ENCODE measurements at regions not wholly inside any gene's neighbourhood (a gene's known extent, or its start where the extent isn't known, plus 50 kb on each side); places are given as distances from the start of the nearest gene placed in this dataset.
"Not testable (repeated sequence)": the region's sequence is repeated elsewhere in the genome, so short reads cannot be mapped to it uniquely, and the experiment has no call there.

DNA sequence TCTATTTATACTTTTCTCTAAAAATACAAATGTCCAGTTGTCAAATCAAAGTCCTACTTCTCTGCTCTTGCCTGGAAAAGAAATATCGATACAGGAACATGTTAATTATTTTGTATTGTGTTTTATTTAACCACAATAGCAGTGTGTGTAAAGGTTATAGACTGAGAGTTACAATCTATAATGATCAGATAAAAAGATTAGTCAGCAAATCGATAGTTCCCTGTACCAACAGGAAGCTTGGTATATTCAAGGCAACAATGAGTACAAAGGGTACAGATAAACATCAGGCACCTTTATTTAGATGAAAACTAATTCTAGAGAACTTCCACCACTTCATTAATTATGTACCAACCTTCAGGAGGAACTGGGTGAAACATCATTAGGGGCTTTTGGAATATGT, 469.5 kb downstream of the GBA3 start:
- FAIRE-seq, result no peak

DNA sequence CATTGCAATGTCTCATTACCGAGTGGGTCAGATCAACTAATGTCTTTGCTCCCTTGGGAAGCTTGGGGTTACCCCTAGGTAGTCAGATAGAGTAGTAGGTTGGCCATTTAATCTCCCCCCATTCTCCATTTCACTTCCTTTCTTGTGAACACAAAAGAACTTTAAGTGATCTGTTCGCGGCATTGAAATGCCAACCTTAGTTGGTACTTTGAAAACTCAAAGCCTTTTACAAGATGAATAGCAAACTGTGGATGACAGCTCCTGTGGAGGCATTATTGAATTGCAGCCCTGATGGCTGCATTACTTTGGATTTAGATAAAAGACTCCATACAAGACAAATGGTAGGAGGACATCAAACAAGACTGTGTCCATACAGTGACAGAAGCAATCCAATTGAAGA, 469.1 kb downstream of the GBA3 start:
- FAIRE-seq, result no peak

DNA sequence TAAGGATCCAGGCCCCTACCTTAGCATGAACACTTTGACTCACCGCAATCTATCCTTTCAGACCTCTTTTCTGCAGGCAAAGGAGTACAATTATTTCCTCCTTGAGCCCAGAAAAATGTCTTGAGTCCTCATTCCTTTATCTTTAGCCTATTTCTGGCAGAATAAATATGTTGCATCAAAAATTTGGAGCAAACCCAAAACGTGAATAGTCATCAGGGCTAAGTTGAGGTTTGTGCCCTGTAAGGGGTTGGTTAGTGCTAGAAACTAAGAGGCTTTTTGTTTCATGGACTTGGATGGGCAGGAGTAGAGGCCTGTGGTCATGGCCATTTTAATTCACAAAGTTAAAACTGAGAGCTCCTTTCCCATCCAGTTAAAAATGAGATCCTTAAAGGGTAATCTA, 460.3 kb downstream of the GBA3 start:
- FAIRE-seq, result no peak

DNA sequence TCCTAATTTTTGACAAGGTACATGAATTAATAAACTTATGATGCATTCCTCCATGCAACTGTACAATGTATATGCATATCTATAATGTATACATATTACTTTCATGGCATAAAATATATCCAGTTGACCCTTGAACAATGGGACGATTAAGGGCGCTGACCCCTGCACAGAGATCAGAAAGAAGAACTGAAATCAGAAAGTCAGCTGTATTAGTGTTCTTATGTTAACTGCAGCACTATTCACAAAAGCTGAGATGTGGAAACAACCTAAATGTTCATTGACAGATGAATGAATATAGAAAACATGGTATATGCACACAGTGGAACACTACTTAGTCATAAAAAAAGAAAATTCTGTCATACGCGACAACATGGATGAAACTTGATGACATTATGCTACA, 457.1 kb downstream of the GBA3 start:
- FAIRE-seq, result no peak

DNA sequence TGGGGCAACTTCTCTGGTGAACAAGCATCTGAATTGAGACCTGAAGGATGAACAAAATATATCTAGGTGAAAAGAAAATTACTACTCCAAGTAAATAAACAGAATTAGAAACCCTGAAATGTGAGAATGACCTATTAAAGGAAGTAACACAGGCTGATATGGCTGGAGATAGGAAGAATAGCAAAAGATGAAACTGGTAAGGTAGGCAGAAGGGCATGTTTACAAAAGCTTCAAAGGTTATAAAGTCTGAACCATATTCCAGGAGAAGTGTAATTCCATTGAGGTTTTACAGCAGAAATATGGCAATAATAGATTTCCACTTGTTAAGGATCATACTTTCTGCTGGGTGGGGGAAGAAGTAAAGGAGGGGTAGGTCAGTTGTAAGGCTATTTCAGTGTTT, 452.0 kb downstream of the GBA3 start:
- FAIRE-seq, result no peak

DNA sequence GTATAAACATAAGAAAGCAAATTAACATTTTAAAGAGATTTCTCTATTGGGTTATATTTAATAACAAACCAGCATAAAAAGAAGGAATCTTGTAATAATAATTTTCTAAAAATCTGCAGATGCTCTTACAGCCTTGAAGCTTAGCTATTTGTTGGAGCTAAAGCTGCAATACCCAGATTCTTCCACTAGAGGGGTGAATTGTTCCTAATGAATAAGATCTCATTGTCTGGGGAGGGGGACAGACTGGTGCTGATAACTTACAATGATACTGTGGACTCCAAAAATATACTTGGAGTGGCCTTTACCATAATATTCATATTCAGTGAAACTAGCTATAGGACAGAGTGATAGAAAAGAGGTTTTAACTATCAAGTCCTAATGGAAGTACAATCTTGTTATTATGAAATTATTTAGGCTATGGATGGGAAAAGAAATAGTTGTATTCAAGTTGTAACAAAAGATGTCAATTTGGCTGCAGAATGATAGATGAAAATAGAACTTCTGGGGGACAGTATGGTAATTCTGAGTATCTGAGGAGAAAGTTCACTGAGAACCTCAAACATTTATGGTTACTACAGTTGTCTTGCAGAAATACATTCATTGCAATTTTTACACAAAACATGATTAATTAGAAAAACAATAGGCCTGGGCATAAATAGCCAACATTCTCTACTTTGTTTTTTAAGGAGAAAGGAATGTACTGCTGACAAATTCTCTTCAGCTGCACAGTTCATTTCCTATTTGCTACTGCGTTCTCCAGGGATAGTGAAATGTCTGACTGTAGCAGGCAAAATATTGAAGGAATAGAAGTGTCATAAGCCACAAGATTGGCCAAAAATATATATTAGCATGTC, 443.3 kb downstream of the GBA3 start:
- no peak for FAIRE-seq

DNA sequence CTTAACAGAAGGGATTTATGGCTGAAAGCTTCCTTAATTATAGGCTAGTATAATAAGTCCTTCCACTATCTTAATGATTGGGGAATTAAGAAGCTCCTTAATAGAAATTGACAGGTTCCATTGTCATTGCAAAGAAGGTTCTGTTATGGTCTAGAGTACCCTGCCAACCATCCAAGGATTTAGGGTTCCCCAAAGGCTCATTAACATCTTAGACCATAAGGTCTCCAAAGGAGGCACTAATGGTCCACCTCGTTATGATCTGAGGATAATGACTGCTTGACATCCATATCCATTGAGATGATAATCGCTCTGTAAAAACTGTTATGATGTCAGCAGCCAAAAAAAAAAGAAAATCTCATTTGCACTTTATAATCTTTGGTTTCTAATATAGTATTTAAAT, 441.6 kb downstream of the GBA3 start:
- no peak for FAIRE-seq

DNA sequence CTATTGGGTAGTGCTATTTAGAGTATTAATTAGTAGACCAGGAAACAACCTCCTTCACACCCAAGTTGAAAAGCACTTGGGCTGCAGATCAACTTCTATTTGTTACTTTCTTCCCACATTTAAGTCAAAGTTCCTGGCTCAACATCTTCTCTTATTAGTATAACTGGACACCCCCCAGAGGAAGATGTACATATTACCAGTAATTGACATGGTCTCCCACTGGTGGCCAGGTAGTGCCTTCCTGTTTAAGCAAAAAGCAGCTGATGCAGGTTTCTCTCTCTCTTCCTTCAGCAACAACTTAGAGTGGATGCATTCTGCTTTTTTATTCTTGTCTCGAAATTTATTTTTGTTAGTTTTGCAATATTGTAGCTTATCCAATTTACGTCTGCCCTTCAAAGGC, 438.1 kb downstream of the GBA3 start:
- FAIRE-seq, result no peak

DNA sequence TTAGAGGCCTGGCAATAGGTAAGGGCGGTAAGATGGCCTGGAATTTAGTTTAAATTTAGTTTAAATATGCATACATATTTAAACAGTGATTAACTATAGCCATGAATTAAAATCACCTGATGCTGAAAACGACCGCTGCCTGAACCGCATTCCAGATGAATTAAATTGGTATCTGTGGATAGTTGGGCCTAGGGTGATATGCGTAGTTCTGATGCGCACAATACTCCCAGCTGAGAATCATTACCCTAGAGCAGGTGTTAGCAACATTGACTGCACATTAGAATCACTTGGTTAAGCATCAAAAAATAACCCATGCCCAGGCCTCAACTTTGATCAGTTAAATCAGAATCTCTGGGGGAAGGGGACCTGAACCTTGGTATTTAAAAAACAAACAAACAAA, 432.4 kb downstream of the GBA3 start:
- FAIRE-seq, result no peak

DNA sequence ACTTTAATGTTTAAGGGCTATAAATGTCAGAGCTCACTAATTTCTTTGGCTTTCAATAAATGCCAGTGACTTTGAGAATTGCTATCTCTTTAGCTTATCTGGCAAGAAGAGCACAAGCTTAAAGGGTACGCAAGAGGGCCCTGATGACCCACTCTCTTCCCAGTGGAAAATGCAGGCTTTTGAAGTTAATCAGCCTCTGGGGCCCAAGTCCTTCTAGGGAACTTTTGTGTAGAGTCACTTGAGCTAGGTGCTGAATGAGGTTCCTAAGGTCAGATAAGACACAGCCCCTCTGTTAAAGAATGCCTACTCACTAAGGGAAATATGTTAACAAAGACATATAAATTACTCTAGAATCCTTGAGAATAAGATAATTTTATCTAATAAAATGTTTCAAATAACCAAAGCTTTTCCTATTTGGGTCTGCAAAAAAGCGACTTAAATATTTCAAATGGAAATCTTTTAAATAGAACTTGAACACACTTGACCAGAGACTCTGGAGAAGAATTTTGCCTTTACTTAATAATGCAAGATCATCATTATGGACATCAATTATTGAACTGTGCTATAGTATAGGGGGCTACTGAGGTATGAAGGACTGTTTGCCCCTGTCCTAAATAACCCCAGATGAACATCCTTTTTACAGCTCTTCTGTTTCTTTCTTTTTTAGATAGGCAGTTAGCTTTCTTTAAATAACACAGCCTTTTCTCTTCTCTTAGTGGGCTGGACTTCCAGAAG, 430.1 kb downstream of the GBA3 start:
- no peak for FAIRE-seq

DNA sequence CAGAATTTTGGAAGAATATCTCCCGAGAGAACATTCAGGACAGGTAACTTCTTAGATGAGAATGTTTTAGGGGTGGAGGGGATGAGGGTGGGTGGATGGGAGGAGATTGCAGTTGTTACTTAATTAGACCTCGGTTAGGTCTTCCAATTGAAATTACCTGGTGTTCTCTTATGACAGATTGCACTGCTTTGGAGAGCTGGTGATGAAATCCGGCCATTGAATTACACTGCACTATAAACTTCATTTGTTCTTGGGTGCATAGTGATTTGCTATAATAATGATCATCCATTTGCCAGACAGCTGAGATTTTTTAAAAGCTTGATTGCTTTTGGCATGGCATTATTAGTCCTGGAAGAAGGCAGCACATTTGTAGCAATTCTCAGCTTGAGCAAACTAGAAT, 427.6 kb downstream of the GBA3 start:
- no peak for FAIRE-seq

DNA sequence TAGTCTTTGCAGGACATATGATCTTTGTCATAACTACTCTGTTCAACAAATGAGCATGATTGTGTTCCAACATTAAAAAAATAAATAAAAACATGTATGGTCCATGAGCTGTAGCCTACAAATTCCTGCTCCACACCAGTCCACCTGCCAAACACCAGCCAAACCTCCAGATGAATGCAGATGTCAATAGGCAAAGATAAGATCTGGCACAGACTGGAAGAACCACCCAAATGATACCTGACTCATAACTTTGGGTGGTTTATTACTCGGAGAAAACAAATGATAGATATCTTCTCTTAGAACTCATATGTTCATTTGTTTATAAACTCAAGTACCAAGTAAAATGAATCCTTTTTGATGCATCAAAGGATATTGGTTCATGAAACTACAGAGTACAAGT, 425.1 kb downstream of the GBA3 start:
- FAIRE-seq, result no peak

DNA sequence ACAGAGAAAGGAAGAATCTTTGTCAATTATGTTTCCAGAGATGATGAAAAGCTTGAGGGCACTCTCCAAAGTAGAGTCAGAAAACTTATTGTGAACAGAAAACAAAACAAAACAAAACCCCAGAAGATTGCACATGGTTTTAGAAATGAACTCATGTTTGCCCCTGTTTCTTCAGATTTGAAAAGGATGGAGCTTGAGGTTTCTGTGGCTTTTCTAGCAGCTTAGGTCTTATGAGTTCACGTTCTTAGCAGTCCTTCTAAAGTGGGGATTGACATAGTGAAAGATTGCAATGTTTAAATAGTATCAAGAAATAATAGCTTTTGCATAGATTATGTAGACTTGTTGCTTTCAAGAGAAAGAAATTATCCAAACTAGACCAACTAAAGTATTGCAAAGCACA, 421.8 kb downstream of the GBA3 start:
- no peak for FAIRE-seq

DNA sequence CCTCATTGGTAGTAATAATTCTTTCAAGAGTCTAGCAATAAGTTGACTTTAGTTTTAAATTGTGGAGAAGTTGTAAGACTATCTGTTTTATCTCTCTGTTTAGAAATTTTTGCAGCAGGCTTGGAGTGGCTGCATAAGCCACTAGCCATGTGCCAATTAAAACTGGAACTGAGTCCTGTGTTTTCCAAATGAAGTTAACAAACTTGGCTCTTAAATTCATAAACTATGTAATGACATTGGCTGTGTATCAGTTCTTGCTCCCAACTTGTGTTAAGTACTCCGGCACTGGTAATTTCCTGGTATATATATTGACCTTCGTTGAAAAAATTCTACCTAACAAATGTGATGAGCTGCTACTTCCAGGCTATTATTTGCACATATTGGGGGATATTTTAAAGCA, 420.4 kb downstream of the GBA3 start:
- no peak for FAIRE-seq

DNA sequence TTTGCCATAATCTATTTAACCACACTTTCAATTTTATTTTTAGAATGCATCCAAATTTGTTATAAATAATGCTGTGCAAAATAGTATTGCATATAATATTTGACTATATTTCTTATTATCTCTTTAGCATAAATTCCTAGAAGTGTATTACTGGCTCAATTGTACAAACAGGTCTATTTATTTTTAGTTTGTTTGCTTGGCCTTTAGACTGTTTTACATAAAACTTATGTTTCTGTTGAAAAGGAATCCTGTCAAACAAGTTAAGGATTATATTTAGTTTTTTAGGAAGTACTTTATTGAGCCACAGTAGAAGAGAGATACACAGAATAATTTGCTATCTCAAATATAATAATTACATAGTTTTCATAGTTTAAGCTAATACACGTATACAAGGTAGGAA, 413.8 kb downstream of the GBA3 start:
- FAIRE-seq, result no peak

DNA sequence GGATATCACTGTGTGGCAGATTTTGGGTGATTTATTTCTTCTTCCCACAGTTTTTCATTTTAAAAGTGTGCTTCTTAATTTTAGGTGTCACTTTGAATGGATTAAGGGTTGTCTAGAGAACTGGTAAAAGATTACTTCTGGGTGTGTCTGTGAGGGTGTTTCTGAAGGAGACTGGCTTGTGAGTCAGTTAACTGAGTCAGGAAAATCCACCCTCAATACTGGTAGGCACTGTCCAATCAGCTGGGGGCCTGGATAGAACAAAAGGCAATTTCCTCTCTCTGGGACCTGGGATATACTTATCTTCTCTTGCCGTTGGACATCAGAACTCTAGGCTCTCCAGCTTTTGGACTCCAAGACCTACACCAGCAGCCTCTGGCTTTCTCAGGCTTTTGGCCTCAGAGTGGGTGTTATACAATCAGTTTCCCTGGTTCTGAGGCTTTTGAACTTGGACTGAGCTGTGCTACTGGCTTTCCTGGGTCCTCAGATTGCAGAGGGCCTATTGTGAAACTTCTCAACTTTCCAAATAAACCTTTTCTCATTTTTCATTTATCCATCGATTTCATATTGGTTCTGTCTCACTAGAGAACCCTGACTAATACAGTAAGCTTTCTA, 413.1 kb downstream of the GBA3 start:
- no peak for FAIRE-seq

DNA sequence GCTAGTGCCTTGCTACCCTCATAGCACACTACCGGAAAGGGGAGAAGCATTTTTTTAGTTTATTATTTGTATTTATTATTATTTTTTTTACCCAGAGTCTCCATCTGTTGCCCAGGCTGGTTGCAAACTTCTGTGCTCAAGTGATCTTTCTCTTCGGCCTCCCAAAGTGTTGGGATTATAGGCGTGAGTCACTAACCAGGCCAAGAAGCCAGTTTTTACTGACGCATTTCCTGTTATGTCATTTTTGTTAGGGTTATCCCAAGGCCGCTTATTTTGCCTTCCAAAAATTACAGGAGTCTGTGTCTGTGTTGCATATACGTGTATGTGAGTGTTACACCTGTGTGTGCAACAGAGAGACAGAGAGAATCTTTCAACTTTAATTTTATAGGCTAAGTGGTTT, 404.5 kb downstream of the GBA3 start:
- no peak for FAIRE-seq

DNA sequence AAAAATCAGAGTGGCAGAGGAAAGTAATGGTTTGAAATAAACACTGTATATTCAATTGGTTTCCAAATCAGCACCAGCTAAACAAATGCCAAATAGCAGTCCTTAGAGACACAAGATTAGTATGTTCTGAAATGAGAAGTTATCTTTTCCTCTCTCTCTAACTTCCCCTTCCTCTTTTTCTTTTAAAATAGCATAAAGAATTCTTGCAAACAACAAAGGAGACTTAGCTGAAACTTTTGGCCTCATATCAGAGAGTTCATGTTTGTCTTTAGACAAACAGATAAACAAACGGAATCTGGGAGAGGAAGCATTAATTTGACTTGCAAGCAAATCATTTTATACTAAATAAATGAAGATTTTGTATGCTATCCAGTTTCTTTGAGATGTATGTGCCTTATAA, 399.0 kb downstream of the GBA3 start:
- no peak for FAIRE-seq

DNA sequence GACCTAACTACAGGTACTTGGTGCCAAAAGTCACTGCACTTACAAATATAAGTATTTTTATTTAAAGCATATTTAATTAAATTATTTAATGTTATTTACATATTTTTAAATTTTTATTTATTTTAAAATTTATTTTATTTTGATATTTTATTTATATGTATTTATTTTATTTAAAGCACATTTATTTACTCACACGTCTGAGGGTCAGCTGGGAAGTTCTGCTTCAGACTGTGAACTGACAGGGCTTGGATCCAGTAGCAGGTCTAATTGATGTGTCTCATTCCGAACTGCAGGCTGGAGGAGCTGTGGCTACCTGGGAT, 392.5 kb downstream of the GBA3 start:
- no peak for FAIRE-seq

DNA sequence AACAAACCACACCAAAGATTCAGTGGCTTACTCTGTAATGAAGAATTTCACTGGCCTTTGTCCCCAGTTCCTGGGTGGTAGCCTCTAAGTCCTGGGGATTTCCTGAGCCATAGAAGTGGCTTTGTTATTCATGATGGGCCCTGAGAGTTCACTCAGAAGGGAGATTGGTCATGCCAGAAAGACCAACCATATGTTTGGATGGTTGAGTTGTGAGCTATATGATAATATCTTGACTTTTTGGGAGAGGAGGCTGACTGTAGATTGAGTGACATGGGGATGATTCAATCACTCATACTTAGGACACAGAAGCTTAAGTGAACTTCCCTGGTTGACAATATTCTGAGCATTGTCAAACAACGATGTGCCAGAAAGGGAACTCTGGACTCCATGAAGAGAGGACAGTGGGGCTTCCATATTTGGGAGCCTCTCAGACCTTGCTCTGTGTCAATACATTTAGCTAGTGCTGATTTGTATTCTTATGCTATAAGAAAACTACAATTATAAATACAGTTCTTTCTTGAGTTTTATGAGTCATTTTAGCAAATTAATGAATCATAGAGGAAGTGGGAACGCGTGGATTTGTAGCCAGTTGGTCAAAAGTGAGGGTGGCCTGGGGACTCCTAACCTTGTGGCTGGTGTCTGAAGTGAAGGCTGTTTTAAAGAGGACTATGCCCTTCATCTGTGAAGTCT, 392.0 kb downstream of the GBA3 start:
- no peak for FAIRE-seq

DNA sequence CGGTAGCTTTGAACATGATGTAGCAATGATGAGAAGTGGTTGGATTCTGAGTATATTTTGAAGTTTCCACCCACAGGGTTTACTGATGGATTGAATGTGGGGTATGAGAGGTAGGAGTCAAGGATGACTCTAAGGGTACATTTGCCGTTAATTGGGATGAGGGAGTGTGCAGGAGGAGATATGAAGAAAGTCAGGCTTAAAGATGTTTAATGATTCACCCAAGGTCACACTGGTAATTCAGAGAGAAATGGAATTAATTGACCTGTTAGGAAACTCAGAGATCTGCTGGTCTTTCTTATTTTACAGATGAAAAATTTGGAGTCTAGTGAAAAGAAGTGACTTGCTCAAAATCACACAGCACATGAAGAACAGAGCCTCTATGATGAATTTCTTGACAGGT, 390.7 kb downstream of the GBA3 start:
- FAIRE-seq, result no peak

DNA sequence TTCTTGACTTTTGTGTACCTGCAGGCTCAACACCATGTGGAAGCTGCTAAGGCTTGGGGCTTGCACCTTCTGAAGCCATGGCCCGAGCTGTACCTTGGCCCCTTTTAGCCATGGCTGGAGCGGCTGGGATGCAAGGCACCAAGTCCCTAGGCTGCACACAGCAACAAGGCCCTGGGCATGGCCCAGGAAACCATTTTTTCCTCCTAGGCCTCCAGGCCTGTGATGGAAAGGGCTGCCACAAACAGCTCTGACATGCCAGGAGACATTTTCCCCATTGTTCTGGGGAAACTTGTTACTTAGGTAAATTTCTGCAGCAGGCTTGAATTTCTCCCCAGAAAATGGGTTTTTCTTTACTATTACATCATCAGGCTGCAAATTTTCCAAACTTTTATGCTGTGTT, 387.4 kb downstream of the GBA3 start:
- FAIRE-seq, result not testable (repeated sequence)

DNA sequence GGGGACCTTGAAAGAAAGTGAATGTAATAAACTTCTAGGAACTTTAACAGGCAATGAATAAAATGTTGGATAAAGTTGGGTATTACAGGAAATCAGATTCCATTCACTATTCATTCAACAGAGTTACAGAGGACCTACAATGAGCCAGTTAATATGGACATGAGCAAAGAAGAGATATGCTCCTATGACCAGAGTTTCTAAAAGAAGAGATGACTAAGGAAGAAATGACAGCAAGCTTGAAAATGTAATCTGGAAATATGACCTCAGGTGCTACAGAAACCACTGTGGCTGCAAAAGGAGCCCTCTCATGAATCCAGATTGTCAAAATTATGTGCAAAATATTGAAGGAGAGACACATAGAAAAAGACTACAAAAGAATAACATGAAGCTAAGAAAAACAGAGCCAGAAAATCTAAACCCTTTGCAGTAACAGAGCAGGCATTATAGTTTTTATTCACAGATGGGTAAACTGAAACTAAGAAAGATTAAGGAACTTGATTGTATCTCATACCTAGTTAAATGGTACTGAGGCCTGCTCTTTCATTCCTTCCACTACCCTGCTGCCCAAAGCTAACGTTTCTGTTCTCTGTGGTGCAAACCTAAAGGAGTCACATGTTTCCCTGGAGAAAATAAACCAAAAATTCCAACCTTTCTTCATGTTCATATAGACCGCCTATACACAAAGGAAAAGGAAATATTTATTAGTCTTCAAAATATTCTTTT, 378.3 kb downstream of the GBA3 start:
- FAIRE-seq, result no peak
